Vagina (tissue), 2 donors: ENCODE measurements at regions not wholly inside any gene's neighbourhood (a gene's known extent, or its start where the extent isn't known, plus 50 kb on each side); places are given as distances from the start of the nearest gene placed in this dataset.

Source experiments
- DNase-seq, 2 donors: peaks; one replicate each; pipeline ENCODE4 v3.0.0-alpha.2; 2017; ENCODE audit errors: extremely low spot score in 2 of 2
- H3K27ac ChIP-seq: fragments of 200-600 bp; sonication (generic); one replicate; pipeline ENCODE4 v1.5.1; 2019
- H3K27me3 ChIP-seq: fragments of 200-600 bp; sonication (generic); one replicate; pipeline ENCODE4 v1.5.1; 2019
- H3K36me3 ChIP-seq, 2 donors: fragments of 200-600 bp; sonication (generic); one replicate each; pipeline ENCODE4 v1.5.1; 2017 to 2019
- H3K4me1 ChIP-seq: fragments of 200-600 bp; sonication (generic); one replicate; pipeline ENCODE4 v1.5.1; 2019
- H3K4me3 ChIP-seq, 2 donors: fragments of 200-600 bp; sonication (generic); 1 replicate in 1 of 2; 2 replicates in 1 of 2; pipeline ENCODE4 v1.5.1; 2016 to 2019
- H3K9me3 ChIP-seq: fragments of 200-600 bp; sonication (generic); one replicate; pipeline ENCODE4 v1.5.1; 2019
- CTCF ChIP-seq, 3 experiments: fragments of 450-650 bp in 2 of 3; fragments of 200-600 bp in 1 of 3; sonication (generic) in 1 of 3; IDR thresholded peaks; one replicate each; pipeline ENCODE4 v1.5.1; 2017 to 2019; ENCODE audit warnings: antibody characterized with exemption in 3 of 3, mild to moderate bottlenecking in 2 of 3, moderate library complexity in 2 of 3
- POLR2A ChIP-seq, 2 donors: fragments of 450-650 bp; IDR thresholded peaks; one replicate each; pipeline ENCODE4 v1.6.1; 2017; ENCODE audit warnings: antibody characterized with exemption in 2 of 2, mild to moderate bottlenecking in 2 of 2, moderate library complexity in 2 of 2
- POLR2AphosphoS5 ChIP-seq, 2 donors: sonication (generic); formaldehyde crosslinking; IDR thresholded peaks; one replicate each; pipeline ENCODE4 v1.9.0; 2017; ENCODE audit warnings: antibody characterized with exemption in 2 of 2, mild to moderate bottlenecking in 2 of 2, low read depth in 1 of 2; ENCODE audit not compliant: insufficient read depth in 1 of 2
- intact Hi-C: fragments of 100-400 bp; cut with DNase I; formaldehyde crosslinking; loops from one replicate; pipeline ENCODE4 v1.15.1; 2023

- no peak overlapping the region for H3K27ac ChIP-seq
- H3K27me3 ChIP-seq = no peaks in the 10 kb centered on the region
- no peaks in the 10 kb centered on the region for H3K4me1 ChIP-seq
- TF ChIP-seq POLR2AphosphoS5 (IDR thresholded peaks at IDR 0.05; ENCODE audit: insufficient read depth in 1 of 2, low read depth in 1 of 2) (no peak), CTCF (IDR thresholded peaks at IDR 0.05) (no peak), POLR2A (IDR thresholded peaks at IDR 0.05) (no peak)
- H3K36me3 ChIP-seq = no peaks in the 10 kb centered on the region
- intact Hi-C loops = no loop called here
- H3K9me3 ChIP-seq = no peaks in the 10 kb centered on the region
- no peak overlapping the region for H3K4me3 ChIP-seq
- no peak for DNase-seq
Measured at GRCh38 chr9:103942651-103943050, 151.5 kb upstream of the SMC2 start.

- H3K27me3 ChIP-seq = no peaks in the 10 kb centered on the region
- no peak for DNase-seq
- H3K9me3 ChIP-seq = no peaks in the 10 kb centered on the region
- no peak overlapping the region for H3K27ac ChIP-seq
- H3K4me3 ChIP-seq = no peak overlapping the region
- no peaks in the 10 kb centered on the region for H3K4me1 ChIP-seq
- TF ChIP-seq POLR2AphosphoS5 (IDR thresholded peaks at IDR 0.05; ENCODE audit: insufficient read depth in 1 of 2, low read depth in 1 of 2) (no peak), POLR2A (IDR thresholded peaks at IDR 0.05) (no peak), CTCF (IDR thresholded peaks at IDR 0.05) (no peak)
- intact Hi-C loops = no loop called here
- no peaks in the 10 kb centered on the region for H3K36me3 ChIP-seq
Measured at GRCh38 chr9:103949096-103949495, 145.0 kb upstream of the SMC2 start.

GRCh38 chr9:103977163-103977562 is 116.9 kb upstream of the SMC2 start:
- no peaks in the 10 kb centered on the region for H3K27me3 ChIP-seq
- intact Hi-C loops = no loop called here
- no peaks in the 10 kb centered on the region for H3K9me3 ChIP-seq
- H3K4me3 ChIP-seq = no peak overlapping the region
- DNase-seq = no peak
- no peak overlapping the region for H3K27ac ChIP-seq
- no peaks in the 10 kb centered on the region for H3K4me1 ChIP-seq
- TF ChIP-seq CTCF (IDR thresholded peaks at IDR 0.05) (no peak), POLR2A (IDR thresholded peaks at IDR 0.05) (no peak), POLR2AphosphoS5 (IDR thresholded peaks at IDR 0.05; ENCODE audit: insufficient read depth in 1 of 2, low read depth in 1 of 2) (no peak)
- no peaks in the 10 kb centered on the region for H3K36me3 ChIP-seq

- no peak for DNase-seq
- intact Hi-C loops = no loop called here
- no peaks in the 10 kb centered on the region for H3K36me3 ChIP-seq
- TF ChIP-seq CTCF (IDR thresholded peaks at IDR 0.05) (no peak), POLR2A (IDR thresholded peaks at IDR 0.05) (no peak), POLR2AphosphoS5 (IDR thresholded peaks at IDR 0.05; ENCODE audit: insufficient read depth in 1 of 2, low read depth in 1 of 2) (no peak)
- no peaks in the 10 kb centered on the region for H3K27me3 ChIP-seq
- no peaks in the 10 kb centered on the region for H3K4me1 ChIP-seq
- H3K27ac ChIP-seq = no peak overlapping the region
- H3K9me3 ChIP-seq = no peaks in the 10 kb centered on the region
- no peak overlapping the region for H3K4me3 ChIP-seq
Measured at GRCh38 chr9:103978396-103978795, 115.7 kb upstream of the SMC2 start.

- intact Hi-C loops = no loop called here
- Histone ChIP-seq H3K4me1 (no peaks in the 10 kb centered on the region), H3K27ac (no peak overlapping the region), H3K4me3 (no peak overlapping the region), H3K36me3 (no peaks in the 10 kb centered on the region), H3K9me3 (no peaks in the 10 kb centered on the region), H3K27me3 (no peaks in the 10 kb centered on the region)
- TF ChIP-seq POLR2A (IDR thresholded peaks at IDR 0.05) = no peak
- DNase-seq = no peak
Measured at GRCh38 chr9:103981912-103982311, 112.2 kb upstream of the SMC2 start.

- Histone ChIP-seq H3K36me3 (peaks cover 0 to 3% of the 10 kb centered on the region in 2 donors), H3K27ac (no peak overlapping the region), H3K9me3 (no peaks in the 10 kb centered on the region), H3K4me3 (no peak overlapping the region), H3K4me1 (no peaks in the 10 kb centered on the region), H3K27me3 (no peaks in the 10 kb centered on the region)
- no peak for DNase-seq
- intact Hi-C loops = no loop called here
- no peak for TF ChIP-seq CTCF (IDR thresholded peaks at IDR 0.05)
- TF ChIP-seq POLR2AphosphoS5 (IDR thresholded peaks at IDR 0.05; ENCODE audit: insufficient read depth in 1 of 2, low read depth in 1 of 2) = no peak
- TF ChIP-seq POLR2A (IDR thresholded peaks at IDR 0.05) = no peak
Measured at GRCh38 chr9:103985077-103985476, 109.0 kb upstream of the SMC2 start.
